HEK293 (cell line): ENCODE measurements at regions not wholly inside any gene's neighbourhood (a gene's known extent, or its start where the extent isn't known, plus 50 kb on each side); places are given as distances from the start of the nearest gene placed in this dataset.

Source experiments
- MEIS1 ChIP-seq: sonication (generic); formaldehyde crosslinking; IDR thresholded peaks from 2 replicates; pipeline ENCODE4 v1.8.1; 2022; ENCODE audit warnings: missing genetic modification reagents, mild to moderate bottlenecking, borderline replicate concordance
- ZBTB21 ChIP-seq: fragments of 450-650 bp; formaldehyde crosslinking; IDR thresholded peaks from 2 replicates; pipeline ENCODE4 v1.5.1; 2017; ENCODE audit warnings: missing biosample characterization, missing genetic modification characterization
- ZFP37 ChIP-seq: fragments of 450-650 bp; formaldehyde crosslinking; IDR thresholded peaks from 2 replicates; pipeline ENCODE4 v1.5.1; 2016; ENCODE audit warnings: missing biosample characterization, missing genetic modification characterization
- ZNF335 ChIP-seq: fragments of 450-650 bp; formaldehyde crosslinking; conservative IDR thresholded peaks from 2 replicates; pipeline ENCODE4 v1.5.1; 2016; ENCODE audit warnings: missing biosample characterization, missing genetic modification characterization
- TF ChIP-seq, protein P1 (sequence below): fragments of 450-650 bp; formaldehyde crosslinking; IDR thresholded peaks from 2 replicates; pipeline ENCODE4 v1.5.1; 2016; ENCODE audit warnings: missing biosample characterization, missing genetic modification characterization
- TF ChIP-seq, protein P2 (sequence below): fragments of 450-650 bp; formaldehyde crosslinking; IDR thresholded peaks from 2 replicates; pipeline ENCODE4 v1.5.1; 2016; ENCODE audit warnings: missing biosample characterization, missing genetic modification characterization
- TF ChIP-seq, protein P3 (sequence below): fragments of 450-650 bp; formaldehyde crosslinking; IDR thresholded peaks from 2 replicates; pipeline ENCODE4 v1.5.1; 2016; ENCODE audit warnings: missing biosample characterization, missing genetic modification characterization

DNA sequence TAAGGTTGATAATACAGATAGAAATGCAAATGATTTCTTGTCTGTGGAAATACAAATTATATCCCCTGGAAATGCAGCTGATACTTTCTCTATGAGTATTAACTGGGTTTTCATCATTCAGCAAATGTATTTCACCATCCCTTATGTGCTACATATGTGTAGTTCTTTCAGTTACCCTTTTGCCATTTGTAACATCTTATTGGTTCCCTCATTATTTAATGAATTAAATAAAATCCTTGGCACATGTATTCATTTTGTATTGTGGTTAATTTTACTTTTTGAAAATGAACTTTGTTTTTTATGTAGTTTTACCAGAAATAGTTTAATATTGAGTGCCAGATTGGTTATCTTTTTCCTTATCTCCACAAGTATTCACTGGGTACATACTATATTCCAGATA is 89.9 kb upstream of the DEPDC1 start:
- TF ChIP-seq ZFP37 (no peak), ZBTB21 (tag by site-specific recombination) (no peak), MEIS1 (CRISPR knock-in tag) (no peak), ZNF335 (tag by site-specific recombination) (no peak)
- TF ChIP-seq, protein P1, sequence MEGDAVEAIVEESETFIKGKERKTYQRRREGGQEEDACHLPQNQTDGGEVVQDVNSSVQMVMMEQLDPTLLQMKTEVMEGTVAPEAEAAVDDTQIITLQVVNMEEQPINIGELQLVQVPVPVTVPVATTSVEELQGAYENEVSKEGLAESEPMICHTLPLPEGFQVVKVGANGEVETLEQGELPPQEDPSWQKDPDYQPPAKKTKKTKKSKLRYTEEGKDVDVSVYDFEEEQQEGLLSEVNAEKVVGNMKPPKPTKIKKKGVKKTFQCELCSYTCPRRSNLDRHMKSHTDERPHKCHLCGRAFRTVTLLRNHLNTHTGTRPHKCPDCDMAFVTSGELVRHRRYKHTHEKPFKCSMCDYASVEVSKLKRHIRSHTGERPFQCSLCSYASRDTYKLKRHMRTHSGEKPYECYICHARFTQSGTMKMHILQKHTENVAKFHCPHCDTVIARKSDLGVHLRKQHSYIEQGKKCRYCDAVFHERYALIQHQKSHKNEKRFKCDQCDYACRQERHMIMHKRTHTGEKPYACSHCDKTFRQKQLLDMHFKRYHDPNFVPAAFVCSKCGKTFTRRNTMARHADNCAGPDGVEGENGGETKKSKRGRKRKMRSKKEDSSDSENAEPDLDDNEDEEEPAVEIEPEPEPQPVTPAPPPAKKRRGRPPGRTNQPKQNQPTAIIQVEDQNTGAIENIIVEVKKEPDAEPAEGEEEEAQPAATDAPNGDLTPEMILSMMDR (tag by site-specific recombination), result no peak
- TF ChIP-seq, protein P2, sequence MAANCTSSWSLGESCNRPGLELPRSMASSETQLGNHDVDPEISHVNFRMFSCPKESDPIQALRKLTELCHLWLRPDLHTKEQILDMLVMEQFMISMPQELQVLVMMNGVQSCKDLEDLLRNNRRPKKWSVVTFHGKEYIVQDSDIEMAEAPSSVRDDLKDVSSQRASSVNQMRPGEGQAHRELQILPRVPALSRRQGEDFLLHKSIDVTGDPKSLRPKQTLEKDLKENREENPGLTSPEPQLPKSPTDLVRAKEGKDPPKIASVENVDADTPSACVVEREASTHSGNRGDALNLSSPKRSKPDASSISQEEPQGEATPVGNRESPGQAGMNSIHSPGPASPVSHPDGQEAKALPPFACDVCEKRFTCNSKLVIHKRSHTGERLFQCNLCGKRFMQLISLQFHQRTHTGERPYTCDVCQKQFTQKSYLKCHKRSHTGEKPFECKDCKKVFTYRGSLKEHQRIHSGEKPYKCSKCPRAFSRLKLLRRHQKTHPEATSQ (tag by site-specific recombination), result no peak
- TF ChIP-seq, protein P3, sequence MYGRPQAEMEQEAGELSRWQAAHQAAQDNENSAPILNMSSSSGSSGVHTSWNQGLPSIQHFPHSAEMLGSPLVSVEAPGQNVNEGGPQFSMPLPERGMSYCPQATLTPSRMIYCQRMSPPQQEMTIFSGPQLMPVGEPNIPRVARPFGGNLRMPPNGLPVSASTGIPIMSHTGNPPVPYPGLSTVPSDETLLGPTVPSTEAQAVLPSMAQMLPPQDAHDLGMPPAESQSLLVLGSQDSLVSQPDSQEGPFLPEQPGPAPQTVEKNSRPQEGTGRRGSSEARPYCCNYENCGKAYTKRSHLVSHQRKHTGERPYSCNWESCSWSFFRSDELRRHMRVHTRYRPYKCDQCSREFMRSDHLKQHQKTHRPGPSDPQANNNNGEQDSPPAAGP (tag by site-specific recombination), result no peak
